Stomach smooth muscle (tissue), 2 donors: ENCODE measurements at regions not wholly inside any gene's neighbourhood (a gene's known extent, or its start where the extent isn't known, plus 50 kb on each side); places are given as distances from the start of the nearest gene placed in this dataset.

ENCODE experiments used
- H3K27ac ChIP-seq: one replicate; pipeline ENCODE4 v1.7.0; 2013; ENCODE audit warnings: mild to moderate bottlenecking, low read length, inconsistent platforms
- H3K27me3 ChIP-seq, 2 donors: one replicate each; pipeline ENCODE4 v1.7.0; 2013; ENCODE audit warnings: low read length in 2 of 2; ENCODE audit not compliant: insufficient read depth in 2 of 2, control insufficient read depth in 1 of 2
- H3K36me3 ChIP-seq, 2 donors: one replicate each; pipeline ENCODE4 v1.7.0; 2013; ENCODE audit warnings: low read length in 2 of 2; ENCODE audit not compliant: control insufficient read depth in 2 of 2, insufficient read depth in 2 of 2
- H3K4me1 ChIP-seq: one replicate; pipeline ENCODE4 v1.7.0; 2013; ENCODE audit warnings: low read length; ENCODE audit not compliant: control insufficient read depth, insufficient read depth
- H3K4me3 ChIP-seq, 2 donors: one replicate each; pipeline ENCODE4 v1.7.0; 2013; ENCODE audit warnings: low read length in 2 of 2
- H3K9ac ChIP-seq, 2 donors: one replicate each; pipeline ENCODE4 v1.7.0; 2013; ENCODE audit warnings: low read length in 2 of 2, mild to moderate bottlenecking in 1 of 2
- H3K9me3 ChIP-seq, 2 donors: one replicate each; pipeline ENCODE4 v1.7.0; 2013; ENCODE audit warnings: low read length in 2 of 2; ENCODE audit not compliant: control insufficient read depth in 2 of 2
- donor health status: healthy.
- donor health status: Pancreatic carcinoma.

GRCh38 chr3:59273976-59274375 lies 224.2 kb upstream of the CFAP20DC start:
- Histone ChIP-seq H3K4me3 (no peak overlapping the region), H3K4me1 (no peaks in the 10 kb centered on the region), H3K27me3 (no peaks in the 10 kb centered on the region), H3K36me3 (no peaks in the 10 kb centered on the region), H3K9ac (no peak overlapping the region), H3K27ac (no peak overlapping the region), H3K9me3 (no peaks in the 10 kb centered on the region)

DNA sequence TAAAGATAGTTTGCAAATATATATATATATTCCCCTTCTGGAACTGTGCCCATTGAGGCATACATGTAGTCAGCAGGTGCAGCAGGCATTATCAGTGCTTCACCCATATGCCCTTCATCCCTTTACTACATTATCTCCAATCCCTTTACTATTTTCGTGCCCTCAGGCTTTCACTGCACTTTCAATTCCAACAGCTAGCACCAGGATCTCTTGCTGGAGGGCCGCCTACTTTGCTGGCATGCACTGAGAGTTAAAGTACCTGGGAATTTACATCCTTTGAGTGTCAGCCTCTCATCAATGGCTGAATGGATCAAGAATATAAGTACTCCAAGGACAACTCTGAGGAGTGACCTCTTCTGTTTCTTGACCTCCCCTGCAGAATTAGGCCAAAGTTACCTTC lies 222.1 kb upstream of the CFAP20DC start:
- no peaks in the 10 kb centered on the region for H3K9me3 ChIP-seq
- H3K4me3 ChIP-seq = no peak overlapping the region
- H3K36me3 ChIP-seq = no peaks in the 10 kb centered on the region
- no peak overlapping the region for H3K9ac ChIP-seq
- no peaks in the 10 kb centered on the region for H3K27me3 ChIP-seq
- no peaks in the 10 kb centered on the region for H3K4me1 ChIP-seq
- no peak overlapping the region for H3K27ac ChIP-seq

DNA sequence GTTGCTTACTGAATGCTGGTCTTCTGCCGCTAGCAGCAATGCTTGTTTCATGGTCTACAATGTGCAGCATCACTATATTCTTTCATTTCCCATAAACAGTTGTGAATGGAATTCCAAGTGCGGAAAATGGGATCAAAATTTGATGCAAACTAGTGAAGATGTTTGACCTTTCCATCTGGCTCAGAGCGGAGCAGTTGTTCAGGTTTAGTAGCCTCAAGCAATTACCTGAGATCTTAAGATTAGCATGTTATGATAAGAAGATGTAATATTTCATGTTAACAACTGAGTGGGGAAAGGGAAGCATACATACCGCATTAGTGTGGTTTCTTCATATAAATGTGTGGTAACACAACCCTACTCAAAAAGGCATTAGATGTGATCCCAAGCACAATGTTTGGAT lies 221.1 kb upstream of the CFAP20DC start:
- Histone ChIP-seq H3K9ac (no peak overlapping the region), H3K27me3 (no peaks in the 10 kb centered on the region), H3K9me3 (no peaks in the 10 kb centered on the region), H3K27ac (no peak overlapping the region), H3K4me1 (no peaks in the 10 kb centered on the region), H3K4me3 (no peak overlapping the region), H3K36me3 (no peaks in the 10 kb centered on the region)

GRCh38 chr3:59270209-59270608 lies 220.4 kb upstream of the CFAP20DC start:
- no peaks in the 10 kb centered on the region for H3K4me1 ChIP-seq
- H3K9ac ChIP-seq = no peak overlapping the region
- no peak overlapping the region for H3K27ac ChIP-seq
- no peaks in the 10 kb centered on the region for H3K27me3 ChIP-seq
- H3K4me3 ChIP-seq = no peak overlapping the region
- no peaks in the 10 kb centered on the region for H3K36me3 ChIP-seq
- no peaks in the 10 kb centered on the region for H3K9me3 ChIP-seq

DNA sequence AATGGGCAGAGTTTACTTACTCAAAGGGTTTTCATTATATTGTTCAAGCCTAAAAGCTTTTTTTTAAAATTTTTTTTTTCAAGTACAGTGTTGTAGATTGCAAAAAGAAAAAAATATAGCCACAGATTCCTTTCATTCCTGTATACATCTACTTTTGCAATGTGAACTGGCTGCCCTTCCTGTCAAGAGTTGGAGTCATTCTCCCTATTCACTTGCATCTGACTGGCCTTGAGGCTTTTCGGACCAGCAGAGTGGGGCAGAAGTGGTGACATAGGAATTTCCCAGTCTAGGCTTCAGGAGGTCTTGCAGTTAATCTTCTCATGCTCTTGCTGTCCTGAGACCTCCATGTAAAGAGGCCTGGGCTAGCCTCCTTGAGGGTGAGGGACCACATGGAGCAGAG lies 218.3 kb upstream of the CFAP20DC start:
- H3K36me3 ChIP-seq = no peaks in the 10 kb centered on the region
- no peaks in the 10 kb centered on the region for H3K27me3 ChIP-seq
- H3K9ac ChIP-seq = no peak overlapping the region
- no peaks in the 10 kb centered on the region for H3K9me3 ChIP-seq
- no peak overlapping the region for H3K4me3 ChIP-seq
- H3K27ac ChIP-seq = no peak overlapping the region
- no peaks in the 10 kb centered on the region for H3K4me1 ChIP-seq

DNA sequence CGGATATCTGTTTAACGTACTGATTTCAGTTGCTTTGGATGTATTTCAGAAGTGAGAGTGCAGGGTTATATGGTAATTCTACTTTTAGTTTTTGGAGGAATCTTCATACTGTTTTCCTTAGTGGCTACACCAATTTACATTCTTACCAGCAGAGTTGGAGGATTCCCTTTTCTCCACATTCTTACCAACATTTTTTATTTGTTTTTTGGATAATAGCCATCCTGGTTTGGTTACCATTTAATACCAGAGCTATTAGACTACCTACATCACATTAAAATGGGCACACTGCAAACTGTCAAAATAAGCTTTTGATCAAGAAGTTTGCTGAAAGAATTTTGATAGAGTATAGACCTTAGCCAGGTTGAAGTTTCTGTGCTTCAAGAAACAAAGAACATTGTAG lies 217.2 kb upstream of the CFAP20DC start:
- Histone ChIP-seq H3K27me3 (no peaks in the 10 kb centered on the region), H3K9me3 (no peaks in the 10 kb centered on the region), H3K36me3 (no peaks in the 10 kb centered on the region), H3K4me3 (no peak overlapping the region), H3K4me1 (no peaks in the 10 kb centered on the region), H3K27ac (no peak overlapping the region), H3K9ac (no peak overlapping the region)

- Histone ChIP-seq H3K27me3 (no peaks in the 10 kb centered on the region), H3K9ac (no peak overlapping the region), H3K4me3 (no peak overlapping the region), H3K9me3 (no peaks in the 10 kb centered on the region), H3K27ac (no peak overlapping the region), H3K36me3 (no peaks in the 10 kb centered on the region), H3K4me1 (no peaks in the 10 kb centered on the region)
These were observed 216.7 kb upstream of the CFAP20DC start for GRCh38 chr3:59266551-59266950.

DNA sequence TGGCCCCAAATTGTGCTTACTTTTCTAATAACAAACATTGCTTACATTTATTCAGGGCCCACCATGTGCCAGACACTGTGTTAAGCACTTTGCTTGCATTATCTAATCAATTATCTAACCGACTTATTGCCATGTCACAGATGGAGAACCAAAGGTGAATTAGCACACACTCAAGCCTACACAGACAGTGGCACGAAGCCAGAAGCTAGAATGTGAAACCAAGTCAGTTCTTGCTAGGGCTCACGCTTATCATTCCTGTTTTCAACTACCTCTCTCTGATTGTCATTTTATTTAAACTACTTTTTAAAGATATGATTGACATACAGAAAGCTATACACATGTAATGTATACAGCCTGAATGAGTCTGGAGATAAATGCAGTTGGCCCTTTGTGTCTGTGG lies 215.7 kb upstream of the CFAP20DC start:
- Histone ChIP-seq H3K9ac (no peak overlapping the region), H3K4me3 (no peak overlapping the region), H3K4me1 (no peaks in the 10 kb centered on the region), H3K9me3 (no peaks in the 10 kb centered on the region), H3K36me3 (no peaks in the 10 kb centered on the region), H3K27ac (no peak overlapping the region), H3K27me3 (no peaks in the 10 kb centered on the region)

- H3K4me3 ChIP-seq = no peak overlapping the region
- no peaks in the 10 kb centered on the region for H3K9me3 ChIP-seq
- H3K9ac ChIP-seq = no peak overlapping the region
- no peak overlapping the region for H3K27ac ChIP-seq
- no peaks in the 10 kb centered on the region for H3K27me3 ChIP-seq
- H3K36me3 ChIP-seq = no peaks in the 10 kb centered on the region
- H3K4me1 ChIP-seq = no peaks in the 10 kb centered on the region
These were observed 214.5 kb upstream of the CFAP20DC start for GRCh38 chr3:59264366-59264765.

- Histone ChIP-seq H3K4me3 (no peak overlapping the region), H3K9me3 (no peaks in the 10 kb centered on the region), H3K27me3 (no peaks in the 10 kb centered on the region), H3K27ac (no peak overlapping the region), H3K36me3 (no peaks in the 10 kb centered on the region), H3K9ac (no peak overlapping the region), H3K4me1 (no peaks in the 10 kb centered on the region)
These were observed 213.3 kb upstream of the CFAP20DC start for GRCh38 chr3:59263152-59263551.

DNA sequence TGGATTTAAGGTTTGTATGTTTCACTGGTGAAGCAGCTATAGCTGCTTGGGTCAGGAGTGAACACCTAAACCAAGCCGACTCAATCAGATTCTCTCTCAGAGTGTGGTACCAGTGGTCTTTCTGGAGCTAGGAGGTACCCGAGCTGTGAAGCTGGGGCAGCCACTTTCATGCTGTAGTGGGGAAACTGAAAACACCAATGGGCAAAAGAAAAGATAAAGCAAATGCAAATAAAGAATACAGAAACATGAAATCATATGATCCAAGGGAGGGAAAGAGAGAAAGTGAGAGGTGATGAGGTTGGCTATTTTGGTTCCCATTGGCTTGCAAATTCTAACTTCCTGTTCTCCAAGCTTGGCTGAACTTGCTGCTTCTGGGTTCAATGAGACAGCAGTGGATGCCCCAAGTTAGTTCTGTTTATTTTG lies 212.3 kb upstream of the CFAP20DC start:
- H3K36me3 ChIP-seq = no peaks in the 10 kb centered on the region
- no peaks in the 10 kb centered on the region for H3K4me1 ChIP-seq
- no peak overlapping the region for H3K9ac ChIP-seq
- H3K9me3 ChIP-seq = no peaks in the 10 kb centered on the region
- no peak overlapping the region for H3K27ac ChIP-seq
- H3K4me3 ChIP-seq = no peak overlapping the region
- H3K27me3 ChIP-seq = no peaks in the 10 kb centered on the region

- Histone ChIP-seq H3K9me3 (no peaks in the 10 kb centered on the region), H3K4me3 (no peak overlapping the region), H3K9ac (no peak overlapping the region), H3K36me3 (no peaks in the 10 kb centered on the region), H3K27ac (no peak overlapping the region), H3K4me1 (no peaks in the 10 kb centered on the region), H3K27me3 (no peaks in the 10 kb centered on the region)
These were observed 211.2 kb upstream of the CFAP20DC start for GRCh38 chr3:59261009-59261408.
